ENCODE measurements at regions not wholly inside any gene's neighbourhood (a gene's known extent, or its start where the extent isn't known, plus 50 kb on each side); places are given as distances from the start of the nearest gene placed in this dataset.

- DNase-seq (ENCODE audit: low read depth): no peak
- no peak overlapping the region for H3K4me3 ChIP-seq (ENCODE audit: low read depth, low read length)
- TF ChIP-seq CTCF (IDR thresholded peaks at IDR 0.05; ENCODE audit: insufficient read depth, low read depth, low read length, missing control alignments): no peak
These were observed 136.9 kb downstream of the OLFM1 start for GRCh38 chr9:135224286-135224877.

- TF ChIP-seq CTCF (IDR thresholded peaks at IDR 0.05; ENCODE audit: insufficient read depth, low read depth, low read length, missing control alignments): no peak
- H3K4me3 ChIP-seq (ENCODE audit: low read depth, low read length): no peak overlapping the region
- no peak for DNase-seq (ENCODE audit: low read depth)
These were observed 137.6 kb downstream of the OLFM1 start for GRCh38 chr9:135224921-135225541.

- TF ChIP-seq CTCF (IDR thresholded peaks at IDR 0.05; ENCODE audit: insufficient read depth, low read depth, low read length, missing control alignments): no peak
- DNase-seq (ENCODE audit: low read depth): no peak
- no peak overlapping the region for H3K4me3 ChIP-seq (ENCODE audit: low read depth, low read length)
These were observed 138.3 kb downstream of the OLFM1 start for GRCh38 chr9:135225619-135226228.

GRCh38 chr9:135226369-135227050 is 139.0 kb downstream of the OLFM1 start:
- DNase-seq (ENCODE audit: low read depth): no peak
- TF ChIP-seq CTCF (IDR thresholded peaks at IDR 0.05; ENCODE audit: insufficient read depth, low read depth, low read length, missing control alignments): no peak
- no peak overlapping the region for H3K4me3 ChIP-seq (ENCODE audit: low read depth, low read length)

GRCh38 chr9:135227641-135228251 is 140.3 kb downstream of the OLFM1 start:
- no peak for TF ChIP-seq CTCF (IDR thresholded peaks at IDR 0.05; ENCODE audit: insufficient read depth, low read depth, low read length, missing control alignments)
- no peak for DNase-seq (ENCODE audit: low read depth)

GRCh38 chr9:135228345-135228982 is 141.0 kb downstream of the OLFM1 start:
- TF ChIP-seq CTCF (IDR thresholded peaks at IDR 0.05; ENCODE audit: insufficient read depth, low read depth, low read length, missing control alignments): no peak
- DNase-seq (ENCODE audit: low read depth): no peak
- no peak overlapping the region for H3K4me3 ChIP-seq (ENCODE audit: low read depth, low read length)

More at GRCh38 chr9:135227641-135228251, 140.3 kb downstream of the OLFM1 start:
- H3K4me3 ChIP-seq (ENCODE audit: low read depth, low read length): no peak overlapping the region
